H1 (cell line): ENCODE measurements at regions not wholly inside any gene's neighbourhood (a gene's known extent, or its start where the extent isn't known, plus 50 kb on each side); places are given as distances from the start of the nearest gene placed in this dataset.
"Not testable (repeated sequence)": the region's sequence is repeated elsewhere in the genome, so short reads cannot be mapped to it uniquely, and the experiment has no call there.

Source experiments
- CTCF ChIA-PET: fragments of 300-600 bp; sonication (Branson Sonifier 250); formaldehyde crosslinking; loops from one replicate; lab custom pipeline; 2021; ENCODE audit not compliant: partially characterized antibody; lab: Charles Lee
- POLR2A ChIA-PET: fragments of 300-600 bp; sonication (Branson Sonifier 250); formaldehyde crosslinking; loops from one replicate; lab custom pipeline; 2021; ENCODE audit warnings: inconsistent platforms; ENCODE audit not compliant: partially characterized antibody; lab: Charles Lee
- DNase-seq, 2 experiments: peaks; one replicate each; pipeline versions ENCODE4 v3.0.0 to v3.0.0-alpha.2; 2010 to 2022; ENCODE audit warnings: low spot score in 2 of 2, low read depth in 1 of 2, mixed read lengths in 1 of 2
- FAIRE-seq: peaks from 2 replicates; lab custom pipeline; 2011; peaks lifted over from hg19 to GRCh38; lab: Jason Lieb, UNC
- H2AFZ ChIP-seq: 2 replicates; pipeline ENCODE4 v1.8.1; 2012; ENCODE audit warnings: low read length, inconsistent platforms
- H2AK5ac ChIP-seq: 2 replicates; pipeline ENCODE4 v1.6.1; 2013; ENCODE audit warnings: low read depth, low read length
- H2BK120ac ChIP-seq: replicated peaks from 2 replicates; pipeline ENCODE3; 2013; ENCODE audit warnings: low read depth, low read length, inconsistent platforms
- H2BK12ac ChIP-seq: 2 replicates; pipeline ENCODE4 v1.6.1; 2013; ENCODE audit warnings: low read depth, low read length
- H2BK15ac ChIP-seq: 2 replicates; pipeline ENCODE4 v1.6.1; 2013; ENCODE audit warnings: low read length
- H2BK20ac ChIP-seq: 2 replicates; pipeline ENCODE4 v1.6.1; 2013; ENCODE audit warnings: low read length
- H2BK5ac ChIP-seq: 2 replicates; pipeline ENCODE4 v1.6.1; 2013; ENCODE audit warnings: low read depth, low read length
- H3K14ac ChIP-seq: 2 replicates; pipeline ENCODE4 v1.6.1; 2013; ENCODE audit warnings: inconsistent platforms; ENCODE audit not compliant: insufficient read length
- H3K18ac ChIP-seq: 2 replicates; pipeline ENCODE4 v1.6.1; 2013; ENCODE audit warnings: low read length; ENCODE audit errors: extremely low read depth
- H3K23ac ChIP-seq: 2 replicates; pipeline ENCODE4 v1.6.1; 2013; ENCODE audit warnings: inconsistent platforms; ENCODE audit not compliant: insufficient read length
- H3K23me2 ChIP-seq: 2 replicates; pipeline ENCODE4 v1.6.1; 2013; ENCODE audit warnings: low read depth, low read length
- H3K27ac ChIP-seq: 2 replicates; pipeline ENCODE4 v1.6.1; 2011; ENCODE audit warnings: low read depth, low read length, inconsistent platforms
- H3K27me3 ChIP-seq, 4 experiments: replicated peaks in 1 of 4; 1 replicate in 1 of 4; 2 replicates in 3 of 4; pipeline versions ENCODE4 v1.6.1 to v1.8.1; 2011 to 2013; ENCODE audit warnings: low read length in 3 of 4, mild to moderate bottlenecking in 3 of 4, inconsistent platforms in 2 of 4, mixed read lengths in 2 of 4, moderate library complexity in 1 of 4; ENCODE audit not compliant: control insufficient read depth in 3 of 4, insufficient read depth in 3 of 4; ENCODE audit errors: extremely low read depth in 1 of 4
- H3K36me3 ChIP-seq, 4 experiments: 2 replicates each; pipeline versions ENCODE4 v1.6.1 to v1.8.1; 2011 to 2013; ENCODE audit warnings: mild to moderate bottlenecking in 4 of 4, low read length in 3 of 4, moderate library complexity in 2 of 4, control low read depth in 1 of 4, inconsistent platforms in 1 of 4; ENCODE audit not compliant: insufficient read depth in 4 of 4, control insufficient read depth in 2 of 4
- H3K4ac ChIP-seq: replicated peaks from 2 replicates; pipeline ENCODE3; 2013; ENCODE audit warnings: low read length, low read depth, mixed read lengths, inconsistent platforms; ENCODE audit not compliant: insufficient read length
- H3K4me1 ChIP-seq, 4 experiments: replicated peaks in 1 of 4; 1 replicate in 1 of 4; 2 replicates in 3 of 4; pipeline versions ENCODE4 v1.6.1 to v1.8.1; 2011 to 2013; ENCODE audit warnings: low read length in 3 of 4, inconsistent platforms in 2 of 4, mixed read lengths in 1 of 4; ENCODE audit not compliant: insufficient read depth in 4 of 4, control insufficient read depth in 3 of 4
- H3K4me2 ChIP-seq, 2 experiments: 2 replicates each; pipeline versions ENCODE4 v1.6.1 to v1.8.1; 2011 to 2013; ENCODE audit warnings: low read depth in 2 of 2, low read length in 2 of 2, control low read depth in 1 of 2, inconsistent platforms in 1 of 2, mild to moderate bottlenecking in 1 of 2; ENCODE audit not compliant: insufficient read depth in 1 of 2
- H3K4me3 ChIP-seq, 4 experiments: fragments of 200-600, 300-600 bp in 1 of 4; sonication (generic), shearing (Covaris generic), sonication (Bioruptor Twin) in 1 of 4; 2 replicates each; pipeline versions ENCODE4 v1.5.1 to v1.8.1; 2011 to 2016; ENCODE audit warnings: low read length in 4 of 4, low read depth in 3 of 4, control low read depth in 2 of 4, inconsistent platforms in 2 of 4, mild to moderate bottlenecking in 2 of 4, mixed read lengths in 1 of 4, moderate library complexity in 1 of 4; ENCODE audit not compliant: insufficient read depth in 2 of 4; ENCODE audit errors: extremely low read depth in 1 of 4
- H3K56ac ChIP-seq: replicated peaks from 2 replicates; pipeline ENCODE3; 2013; ENCODE audit warnings: low read depth, mild to moderate bottlenecking, mixed read lengths, low read length, inconsistent platforms; ENCODE audit not compliant: insufficient read length
- H3K79me1 ChIP-seq: 2 replicates; pipeline ENCODE4 v1.6.1; 2013; ENCODE audit warnings: low read depth, low read length, control low read depth
- H3K79me2 ChIP-seq, 2 experiments: 2 replicates each; pipeline versions ENCODE4 v1.6.1 to v1.8.1; 2012 to 2013; ENCODE audit warnings: low read length in 2 of 2, mild to moderate bottlenecking in 2 of 2, inconsistent platforms in 1 of 2; ENCODE audit not compliant: insufficient read depth in 2 of 2, control insufficient read depth in 1 of 2
- H3K9ac ChIP-seq, 4 experiments: replicated peaks in 1 of 4; 1 replicate in 1 of 4; 2 replicates in 3 of 4; pipeline versions ENCODE4 v1.6.1 to v1.8.1; 2011 to 2013; ENCODE audit warnings: low read depth in 3 of 4, low read length in 3 of 4, control low read depth in 2 of 4, mild to moderate bottlenecking in 2 of 4, moderate library complexity in 2 of 4, inconsistent platforms in 1 of 4; ENCODE audit errors: extremely low read depth in 1 of 4
- H3K9me3 ChIP-seq, 2 experiments: 2 replicates each; pipeline versions ENCODE4 v1.6.1 to v1.8.1; 2012 to 2013; ENCODE audit warnings: mild to moderate bottlenecking in 2 of 2, moderate library complexity in 2 of 2, control low read depth in 1 of 2, inconsistent platforms in 1 of 2, low read depth in 1 of 2, low read length in 1 of 2, mixed read lengths in 1 of 2; ENCODE audit not compliant: insufficient read depth in 2 of 2
- H4K20me1 ChIP-seq, 2 experiments: replicated peaks in 1 of 2; 2 replicates each; pipeline versions ENCODE3 to v1.8.1; 2011 to 2013; ENCODE audit warnings: inconsistent platforms in 2 of 2, low read length in 2 of 2, mild to moderate bottlenecking in 1 of 2; ENCODE audit not compliant: insufficient read depth in 2 of 2, control insufficient read depth in 1 of 2
- H4K5ac ChIP-seq: 2 replicates; pipeline ENCODE4 v1.6.1; 2013; ENCODE audit warnings: low read length, low read depth, mixed read lengths, inconsistent platforms; ENCODE audit not compliant: insufficient read length
- H4K8ac ChIP-seq: 2 replicates; pipeline ENCODE4 v1.8.0; 2013; ENCODE audit warnings: mild to moderate bottlenecking, moderate library complexity, low read length, inconsistent platforms; ENCODE audit not compliant: insufficient read depth; ENCODE audit errors: extremely low read depth
- H4K91ac ChIP-seq: replicated peaks from 2 replicates; pipeline ENCODE3; 2013; ENCODE audit warnings: low read length, mixed read lengths, inconsistent platforms; ENCODE audit not compliant: insufficient read length
- WGBS, 2 experiments: shearing (Covaris generic) in 1 of 2; methylation state at CpG; one replicate each; pipeline versions ENCODE4 v1.1.6 to v1.1.7; 2013 to 2015; ENCODE audit warnings: low lambda C conversion rate in 2 of 2, mixed read lengths in 2 of 2, inconsistent platforms in 1 of 2, low coverage in 1 of 2, missing lambda C conversion rate in 1 of 2; ENCODE audit not compliant: insufficient replicate concordance in 2 of 2, insufficient coverage in 1 of 2, insufficient read length in 1 of 2; ENCODE audit errors: extremely low coverage in 1 of 2, missing lambda C conversion rate in 1 of 2; 5-methylcytosine and 5-hydroxymethylcytosine counted together

DNA sequence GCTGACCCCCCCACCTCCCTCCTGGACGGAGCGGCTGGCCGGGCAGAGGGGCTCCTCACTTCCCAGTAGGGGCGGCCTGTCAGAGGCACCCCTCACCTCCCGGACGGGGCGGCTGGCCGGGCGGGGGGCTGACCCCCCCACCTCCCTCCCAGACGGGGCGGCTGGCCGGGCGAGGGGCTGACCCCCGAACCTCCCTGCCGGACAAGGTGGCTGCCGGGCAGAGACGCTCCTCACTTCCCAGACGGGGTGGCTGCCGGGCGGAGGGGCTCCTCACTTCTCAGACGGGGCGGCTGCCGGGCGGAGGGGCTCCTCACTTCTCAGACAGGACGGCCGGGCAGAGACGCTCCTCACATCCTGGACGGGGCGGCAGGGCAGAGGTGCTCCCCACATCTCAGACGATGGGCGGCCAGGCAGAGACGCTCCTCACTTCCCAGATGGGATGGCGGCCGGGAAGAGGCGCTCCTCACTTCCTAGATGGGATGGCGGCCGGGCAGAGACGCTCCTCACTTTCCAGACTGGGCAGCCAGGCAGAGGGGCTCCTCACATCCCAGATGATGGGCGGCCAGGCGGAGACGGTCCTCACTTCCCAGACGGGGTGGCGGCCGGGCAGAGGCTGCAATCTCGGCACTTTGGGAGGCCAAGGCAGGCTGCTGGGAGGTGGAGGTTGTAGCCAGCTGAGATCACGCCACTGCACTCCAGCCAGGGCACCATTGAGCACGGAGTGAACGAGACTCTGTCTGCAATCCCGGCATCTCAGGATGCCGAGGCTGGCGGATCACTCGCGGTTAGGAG is 66.2 kb upstream of the PAPPA2 start:
- H3K9ac ChIP-seq, H3K4me3 ChIP-seq, H4K5ac ChIP-seq, H3K4me1 ChIP-seq, H2BK12ac ChIP-seq, H3K23ac ChIP-seq, H3K18ac ChIP-seq, H2BK20ac ChIP-seq, H2AK5ac ChIP-seq, H3K4ac ChIP-seq, H2BK5ac ChIP-seq, H3K27me3 ChIP-seq, H3K14ac ChIP-seq, H3K56ac ChIP-seq, H4K91ac ChIP-seq, H3K27ac ChIP-seq, DNase-seq, H3K4me2 ChIP-seq, H3K36me3 ChIP-seq, FAIRE-seq, H2BK120ac ChIP-seq, H2BK15ac ChIP-seq, H4K8ac ChIP-seq, H4K20me1 ChIP-seq, H3K23me2 ChIP-seq, POLR2A ChIA-PET, CTCF ChIA-PET, H3K79me1 ChIP-seq, H3K79me2 ChIP-seq, H2AFZ ChIP-seq: not testable (repeated sequence)
- peaks cover 3 to 13% of the 10 kb centered on the region in 2 experiments for H3K9me3 ChIP-seq
- WGBS, 2 experiments = 94% methylated on average over 7 of the region's 53 CpGs; no CpG with 5 or more reads in 1 of the 2 experiments
